ENCODE measurements at regions not wholly inside any gene's neighbourhood (a gene's known extent, or its start where the extent isn't known, plus 50 kb on each side); places are given as distances from the start of the nearest gene placed in this dataset.

DNA sequence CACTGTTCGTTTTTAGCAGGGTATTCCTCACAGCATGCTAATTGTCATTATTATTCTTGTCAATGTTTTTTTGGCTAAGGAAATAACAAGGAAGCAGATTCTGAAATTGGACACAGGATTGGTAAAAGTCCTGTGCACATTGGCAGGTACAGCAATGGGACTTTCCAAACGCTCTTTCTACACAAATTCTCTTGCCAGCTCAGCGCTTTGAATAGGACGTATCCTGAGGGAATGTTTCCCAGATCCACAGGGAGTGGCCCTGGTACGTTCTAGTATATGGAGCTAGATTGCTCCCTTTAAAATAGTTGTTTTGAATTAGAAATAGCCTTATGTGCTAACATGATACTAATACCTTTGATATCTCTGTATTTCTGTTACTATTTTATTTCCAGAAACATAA is 82.8 kb upstream of the GRB10 start:
- H3K27me3 ChIP-seq: no peaks in the 10 kb centered on the region
- no peaks in the 10 kb centered on the region for H3K36me3 ChIP-seq
- no peak for DNase-seq (ENCODE audit: low read depth in 1 of 2, low spot score in 1 of 2)
- no peak overlapping the region for H3K4me3 ChIP-seq
- TF ChIP-seq, protein P1, sequence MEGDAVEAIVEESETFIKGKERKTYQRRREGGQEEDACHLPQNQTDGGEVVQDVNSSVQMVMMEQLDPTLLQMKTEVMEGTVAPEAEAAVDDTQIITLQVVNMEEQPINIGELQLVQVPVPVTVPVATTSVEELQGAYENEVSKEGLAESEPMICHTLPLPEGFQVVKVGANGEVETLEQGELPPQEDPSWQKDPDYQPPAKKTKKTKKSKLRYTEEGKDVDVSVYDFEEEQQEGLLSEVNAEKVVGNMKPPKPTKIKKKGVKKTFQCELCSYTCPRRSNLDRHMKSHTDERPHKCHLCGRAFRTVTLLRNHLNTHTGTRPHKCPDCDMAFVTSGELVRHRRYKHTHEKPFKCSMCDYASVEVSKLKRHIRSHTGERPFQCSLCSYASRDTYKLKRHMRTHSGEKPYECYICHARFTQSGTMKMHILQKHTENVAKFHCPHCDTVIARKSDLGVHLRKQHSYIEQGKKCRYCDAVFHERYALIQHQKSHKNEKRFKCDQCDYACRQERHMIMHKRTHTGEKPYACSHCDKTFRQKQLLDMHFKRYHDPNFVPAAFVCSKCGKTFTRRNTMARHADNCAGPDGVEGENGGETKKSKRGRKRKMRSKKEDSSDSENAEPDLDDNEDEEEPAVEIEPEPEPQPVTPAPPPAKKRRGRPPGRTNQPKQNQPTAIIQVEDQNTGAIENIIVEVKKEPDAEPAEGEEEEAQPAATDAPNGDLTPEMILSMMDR (IDR thresholded peaks at IDR 0.05; ENCODE audit: low read depth, low read length): no peak
- H3K27ac ChIP-seq: no peak overlapping the region
- no peaks in the 10 kb centered on the region for H3K9me3 ChIP-seq (ENCODE audit: low read depth)
- H3K4me1 ChIP-seq (ENCODE audit: low read depth): peaks cover 9% of the 10 kb centered on the region

DNA sequence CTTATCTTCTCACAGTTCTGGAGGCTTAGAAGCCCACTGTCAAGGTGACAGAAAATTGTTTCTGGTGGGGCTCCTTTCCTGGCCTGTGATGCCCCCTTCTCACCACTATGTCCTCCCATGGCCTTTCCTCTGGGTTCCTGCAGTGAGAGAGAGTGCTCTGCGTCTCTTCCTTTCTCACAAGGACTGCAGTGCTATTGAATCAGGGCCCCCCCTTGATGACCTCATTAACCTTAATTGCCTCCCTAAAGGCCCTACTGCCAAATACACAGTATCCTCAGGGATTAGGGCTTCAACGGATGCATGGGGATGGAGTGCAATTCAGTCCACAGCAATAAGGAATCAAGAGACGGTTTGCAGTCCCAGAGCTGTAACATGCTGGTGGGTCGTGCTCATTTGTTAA is 82.0 kb upstream of the GRB10 start:
- no peak overlapping the region for H3K27ac ChIP-seq
- DNase-seq (ENCODE audit: low read depth in 1 of 2, low spot score in 1 of 2): peak in 1 of 2 donors; percentile 8
- no peaks in the 10 kb centered on the region for H3K9me3 ChIP-seq (ENCODE audit: low read depth)
- no peaks in the 10 kb centered on the region for H3K27me3 ChIP-seq
- peaks cover 9% of the 10 kb centered on the region for H3K4me1 ChIP-seq (ENCODE audit: low read depth)
- TF ChIP-seq, protein P1 (IDR thresholded peaks at IDR 0.05; ENCODE audit: low read depth, low read length): no peak
- no peaks in the 10 kb centered on the region for H3K36me3 ChIP-seq
- H3K4me3 ChIP-seq: no peak overlapping the region

DNA sequence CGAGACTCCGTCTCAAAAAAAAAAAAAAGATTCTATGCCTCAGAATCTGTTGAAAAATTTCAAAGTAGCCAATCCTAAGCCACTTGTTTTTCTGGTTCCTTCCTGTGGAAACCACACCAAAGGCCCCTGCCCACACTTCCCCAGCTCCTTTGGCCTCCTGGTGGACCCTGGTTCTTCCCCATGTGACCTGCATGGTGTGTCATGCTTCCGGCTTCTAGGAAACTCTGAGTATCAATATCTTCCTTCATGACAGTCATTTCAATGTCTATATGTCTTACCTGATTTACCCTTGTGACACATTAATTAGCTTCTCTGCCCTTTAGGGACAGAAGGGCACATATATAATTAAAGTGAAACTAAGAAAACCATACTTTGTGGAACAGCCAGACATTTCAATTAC is 80.4 kb upstream of the GRB10 start:
- Histone ChIP-seq H3K4me3 (no peak overlapping the region), H3K36me3 (no peaks in the 10 kb centered on the region), H3K27ac (no peak overlapping the region), H3K9me3 (ENCODE audit: low read depth) (no peaks in the 10 kb centered on the region), H3K4me1 (ENCODE audit: low read depth) (peaks cover 9% of the 10 kb centered on the region), H3K27me3 (no peaks in the 10 kb centered on the region)
- DNase-seq (ENCODE audit: low read depth in 1 of 2, low spot score in 1 of 2): no peak
- TF ChIP-seq, protein P1 (IDR thresholded peaks at IDR 0.05; ENCODE audit: low read depth, low read length): no peak

DNA sequence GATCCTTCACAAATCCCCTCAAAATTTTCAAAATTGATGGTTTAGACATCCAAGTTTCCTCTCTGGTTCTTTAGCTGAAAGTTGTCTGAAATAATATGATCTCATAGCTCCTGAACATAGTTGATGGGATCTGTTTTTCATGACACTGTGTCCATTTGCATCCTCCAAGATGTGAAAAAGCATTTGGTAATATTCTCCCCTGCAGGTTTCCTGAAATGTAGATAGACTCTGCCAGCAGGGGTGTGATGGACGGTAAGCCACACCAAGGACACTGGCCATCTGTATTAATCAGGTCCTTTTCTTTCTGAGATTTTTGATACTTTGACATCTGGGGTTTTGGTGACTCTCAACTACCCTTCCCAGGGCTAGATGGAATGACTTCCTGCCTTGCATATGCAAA is 79.6 kb upstream of the GRB10 start:
- no peak for DNase-seq (ENCODE audit: low read depth in 1 of 2, low spot score in 1 of 2)
- TF ChIP-seq, protein P1 (IDR thresholded peaks at IDR 0.05; ENCODE audit: low read depth, low read length): no peak
- Histone ChIP-seq H3K36me3 (no peaks in the 10 kb centered on the region), H3K27ac (no peak overlapping the region), H3K4me1 (ENCODE audit: low read depth) (peaks cover 7% of the 10 kb centered on the region), H3K9me3 (ENCODE audit: low read depth) (no peaks in the 10 kb centered on the region), H3K4me3 (no peak overlapping the region), H3K27me3 (no peaks in the 10 kb centered on the region)

DNA sequence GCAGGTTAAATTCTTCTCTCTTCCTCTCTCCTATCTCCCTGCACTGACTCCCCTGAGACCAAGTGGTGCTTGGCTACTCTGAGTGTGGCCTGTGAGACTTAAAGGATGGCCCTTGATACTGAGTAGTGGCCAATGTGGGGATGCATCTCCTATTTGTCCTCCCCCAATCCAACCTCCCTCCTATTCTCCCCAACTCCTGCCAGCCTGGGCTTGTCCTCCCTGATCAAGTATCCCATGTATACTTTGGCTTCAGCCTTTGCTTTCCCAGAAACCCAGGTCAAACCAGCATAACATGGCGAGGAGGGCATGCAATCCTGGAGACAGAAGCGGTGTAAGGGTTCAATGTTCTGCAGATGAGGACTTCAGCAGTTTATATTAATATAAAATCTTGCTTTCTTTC is 77.9 kb upstream of the GRB10 start:
- Histone ChIP-seq H3K27me3 (no peaks in the 10 kb centered on the region), H3K4me1 (ENCODE audit: low read depth) (no peaks in the 10 kb centered on the region), H3K36me3 (no peaks in the 10 kb centered on the region), H3K27ac (no peak overlapping the region), H3K9me3 (ENCODE audit: low read depth) (no peaks in the 10 kb centered on the region), H3K4me3 (no peak overlapping the region)
- no peak for DNase-seq (ENCODE audit: low read depth in 1 of 2, low spot score in 1 of 2)
- TF ChIP-seq, protein P1 (IDR thresholded peaks at IDR 0.05; ENCODE audit: low read depth, low read length): no peak

DNA sequence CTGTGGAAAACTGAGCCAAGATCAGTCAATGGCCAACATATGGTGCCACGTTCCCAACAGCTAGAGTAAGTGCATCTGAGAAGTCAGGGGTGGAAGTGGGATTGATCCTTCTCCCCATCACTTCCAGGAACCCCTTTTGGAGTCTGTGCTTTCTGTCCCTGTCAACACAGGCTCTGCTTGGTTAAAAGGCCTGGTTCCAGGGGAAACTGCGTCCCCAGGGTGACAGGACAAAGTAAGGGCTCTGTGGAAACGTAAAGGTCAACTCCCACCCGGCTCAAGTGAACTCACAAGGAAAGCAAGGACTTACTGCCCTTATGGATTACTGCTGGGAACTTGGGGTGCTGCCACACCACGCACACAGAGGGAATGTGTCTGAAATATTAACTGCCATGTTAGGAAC is 77.5 kb upstream of the GRB10 start:
- TF ChIP-seq, protein P1 (IDR thresholded peaks at IDR 0.05; ENCODE audit: low read depth, low read length): no peak
- H3K27me3 ChIP-seq: no peaks in the 10 kb centered on the region
- DNase-seq (ENCODE audit: low read depth in 1 of 2, low spot score in 1 of 2): no peak

More for the DNA sequence above, 77.5 kb upstream of the GRB10 start:
- Histone ChIP-seq H3K4me3 (no peak overlapping the region), H3K36me3 (no peaks in the 10 kb centered on the region), H3K4me1 (ENCODE audit: low read depth) (no peaks in the 10 kb centered on the region), H3K27ac (no peak overlapping the region), H3K9me3 (ENCODE audit: low read depth) (no peaks in the 10 kb centered on the region)

Data from cardiac muscle cell (in vitro differentiated cells and primary cell).